ENCODE measurements at regions not wholly inside any gene's neighbourhood (a gene's known extent, or its start where the extent isn't known, plus 50 kb on each side); places are given as distances from the start of the nearest gene placed in this dataset.
A peak's percentile ranks its signal among the peaks of the same experiment; 100 is the strongest.

DNA sequence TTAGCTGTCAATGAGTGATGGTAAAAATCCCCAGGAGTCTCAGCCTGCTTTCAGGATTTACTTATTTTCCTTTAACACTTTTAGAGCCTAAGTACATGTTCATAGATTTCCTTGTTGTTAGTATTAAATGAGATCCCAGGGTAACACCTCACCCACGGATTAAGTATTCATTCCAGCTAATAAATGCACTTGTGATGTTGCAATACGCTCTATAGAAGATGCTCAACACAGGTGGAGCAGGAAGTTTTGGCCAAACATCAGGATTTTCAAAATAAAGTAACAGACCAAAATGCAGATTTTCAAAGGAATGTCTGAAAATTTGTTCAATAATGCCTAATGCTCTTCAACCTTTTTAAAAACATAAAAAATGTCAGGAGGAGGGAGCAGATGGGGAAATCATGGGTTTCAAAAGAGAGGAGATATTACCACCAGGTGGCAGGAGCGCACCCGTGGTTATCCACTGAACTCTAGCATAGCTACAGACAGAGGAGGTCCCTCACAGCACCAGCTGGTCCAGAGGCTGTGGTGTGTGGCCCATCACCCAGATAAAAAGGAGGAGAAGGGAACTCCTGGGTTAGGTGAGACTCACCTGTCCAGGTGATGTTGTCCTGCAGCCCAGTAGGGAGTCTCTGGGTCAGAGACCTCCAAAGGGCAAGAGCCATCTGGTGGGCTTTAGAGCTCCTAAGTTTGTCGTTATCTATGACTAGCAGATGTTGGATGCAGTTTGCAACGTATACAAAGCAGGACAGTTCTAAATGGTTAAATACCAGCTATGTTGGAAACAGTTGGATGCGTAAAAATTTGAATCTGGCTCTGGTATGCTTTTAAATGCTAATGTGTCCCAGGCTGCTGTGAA is 1158.4 kb upstream of the TMEM132C start:
- TF ChIP-seq, protein P1, sequence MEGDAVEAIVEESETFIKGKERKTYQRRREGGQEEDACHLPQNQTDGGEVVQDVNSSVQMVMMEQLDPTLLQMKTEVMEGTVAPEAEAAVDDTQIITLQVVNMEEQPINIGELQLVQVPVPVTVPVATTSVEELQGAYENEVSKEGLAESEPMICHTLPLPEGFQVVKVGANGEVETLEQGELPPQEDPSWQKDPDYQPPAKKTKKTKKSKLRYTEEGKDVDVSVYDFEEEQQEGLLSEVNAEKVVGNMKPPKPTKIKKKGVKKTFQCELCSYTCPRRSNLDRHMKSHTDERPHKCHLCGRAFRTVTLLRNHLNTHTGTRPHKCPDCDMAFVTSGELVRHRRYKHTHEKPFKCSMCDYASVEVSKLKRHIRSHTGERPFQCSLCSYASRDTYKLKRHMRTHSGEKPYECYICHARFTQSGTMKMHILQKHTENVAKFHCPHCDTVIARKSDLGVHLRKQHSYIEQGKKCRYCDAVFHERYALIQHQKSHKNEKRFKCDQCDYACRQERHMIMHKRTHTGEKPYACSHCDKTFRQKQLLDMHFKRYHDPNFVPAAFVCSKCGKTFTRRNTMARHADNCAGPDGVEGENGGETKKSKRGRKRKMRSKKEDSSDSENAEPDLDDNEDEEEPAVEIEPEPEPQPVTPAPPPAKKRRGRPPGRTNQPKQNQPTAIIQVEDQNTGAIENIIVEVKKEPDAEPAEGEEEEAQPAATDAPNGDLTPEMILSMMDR (IDR thresholded peaks at IDR 0.05; ENCODE audit: insufficient read depth, low read length, poor library complexity, severe bottlenecking) = peak; percentile 60
- no peak for DNase-seq (ENCODE audit: low read depth)
- Histone ChIP-seq H3K27me3 (ENCODE audit: control insufficient read depth, insufficient read depth, low read length) (no peaks in the 10 kb centered on the region), H3K36me3 (ENCODE audit: control insufficient read depth, insufficient read depth, low read length) (no peaks in the 10 kb centered on the region), H3K4me3 (ENCODE audit: low read depth, low read length) (no peak overlapping the region)

DNA sequence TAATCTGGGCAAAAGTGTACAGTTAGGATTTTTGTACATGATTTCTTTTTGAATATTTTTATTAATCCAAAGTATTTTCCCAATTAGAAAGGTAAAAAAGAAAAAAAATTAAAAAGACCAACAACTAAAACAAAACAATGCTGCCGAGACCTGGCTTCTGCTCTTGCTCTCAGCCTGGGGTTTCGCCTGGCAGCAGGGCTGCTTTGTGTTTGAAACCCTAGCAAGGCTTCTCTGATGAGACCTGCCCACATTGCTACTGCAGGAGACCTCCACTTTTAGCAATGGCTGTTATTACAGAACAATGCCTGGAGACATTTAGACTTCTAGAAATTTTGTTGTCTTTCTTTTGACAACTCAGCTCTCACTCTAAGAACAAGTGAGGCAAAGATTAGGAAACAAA is 1153.0 kb upstream of the TMEM132C start:
- DNase-seq (ENCODE audit: low read depth) = no peak
- TF ChIP-seq, protein P1 (IDR thresholded peaks at IDR 0.05; ENCODE audit: insufficient read depth, low read length, poor library complexity, severe bottlenecking) = no peak
- no peaks in the 10 kb centered on the region for H3K27me3 ChIP-seq (ENCODE audit: control insufficient read depth, insufficient read depth, low read length)
- H3K4me3 ChIP-seq (ENCODE audit: low read depth, low read length) = no peak overlapping the region
- H3K36me3 ChIP-seq (ENCODE audit: control insufficient read depth, insufficient read depth, low read length) = no peaks in the 10 kb centered on the region

DNA sequence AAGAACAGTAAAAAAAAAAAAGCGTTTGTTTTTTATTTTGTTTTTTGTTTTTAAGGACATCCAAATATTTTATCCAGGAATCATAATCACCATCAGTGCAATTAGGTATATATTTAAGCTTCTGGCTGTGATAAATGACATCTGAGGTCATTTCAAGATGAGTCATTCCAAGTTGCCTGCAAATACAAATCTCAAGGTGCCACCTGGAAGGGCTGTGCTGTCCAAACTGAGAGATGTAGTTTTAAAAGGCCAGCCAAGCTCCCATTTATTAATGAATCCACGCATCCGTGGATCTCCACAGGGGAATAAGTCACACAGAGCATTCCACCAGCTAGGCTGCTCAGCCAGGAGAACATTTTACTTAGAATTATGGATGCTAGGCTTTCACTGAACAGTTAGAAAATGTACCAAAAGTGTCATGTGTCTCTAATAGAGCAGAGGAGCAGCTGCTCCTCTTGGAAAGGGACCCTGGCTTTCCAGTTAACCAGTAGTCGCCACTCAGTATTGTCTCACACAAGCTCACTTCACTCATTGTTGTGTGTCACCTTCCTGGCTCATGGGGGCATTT is 1151.4 kb upstream of the TMEM132C start:
- H3K27me3 ChIP-seq (ENCODE audit: control insufficient read depth, insufficient read depth, low read length) = no peaks in the 10 kb centered on the region
- TF ChIP-seq, protein P1 (IDR thresholded peaks at IDR 0.05; ENCODE audit: insufficient read depth, low read length, poor library complexity, severe bottlenecking) = no peak
- no peaks in the 10 kb centered on the region for H3K36me3 ChIP-seq (ENCODE audit: control insufficient read depth, insufficient read depth, low read length)
- no peak overlapping the region for H3K4me3 ChIP-seq (ENCODE audit: low read depth, low read length)
- DNase-seq (ENCODE audit: low read depth) = no peak

DNA sequence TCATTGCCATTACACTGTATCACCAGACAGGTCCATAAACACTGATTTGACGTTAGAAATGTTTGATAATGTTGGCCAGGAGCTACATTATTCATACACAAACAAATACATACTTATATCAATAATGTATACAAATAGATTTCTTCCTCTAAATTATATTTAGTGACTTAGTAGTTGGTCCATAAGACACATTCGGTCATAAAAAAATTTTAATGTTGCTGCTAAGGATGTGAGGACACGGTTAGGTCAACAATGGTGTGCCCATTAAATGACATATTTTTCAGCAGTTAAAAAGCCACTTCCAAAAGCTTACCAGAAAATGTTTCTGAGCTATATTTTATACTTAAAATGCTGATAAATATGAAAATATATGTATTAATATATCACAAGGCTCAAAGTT is 1148.7 kb upstream of the TMEM132C start:
- no peak for DNase-seq (ENCODE audit: low read depth)
- Histone ChIP-seq H3K4me3 (ENCODE audit: low read depth, low read length) (no peak overlapping the region), H3K27me3 (ENCODE audit: control insufficient read depth, insufficient read depth, low read length) (no peaks in the 10 kb centered on the region), H3K36me3 (ENCODE audit: control insufficient read depth, insufficient read depth, low read length) (no peaks in the 10 kb centered on the region)
- TF ChIP-seq, protein P1 (IDR thresholded peaks at IDR 0.05; ENCODE audit: insufficient read depth, low read length, poor library complexity, severe bottlenecking) = no peak

DNA sequence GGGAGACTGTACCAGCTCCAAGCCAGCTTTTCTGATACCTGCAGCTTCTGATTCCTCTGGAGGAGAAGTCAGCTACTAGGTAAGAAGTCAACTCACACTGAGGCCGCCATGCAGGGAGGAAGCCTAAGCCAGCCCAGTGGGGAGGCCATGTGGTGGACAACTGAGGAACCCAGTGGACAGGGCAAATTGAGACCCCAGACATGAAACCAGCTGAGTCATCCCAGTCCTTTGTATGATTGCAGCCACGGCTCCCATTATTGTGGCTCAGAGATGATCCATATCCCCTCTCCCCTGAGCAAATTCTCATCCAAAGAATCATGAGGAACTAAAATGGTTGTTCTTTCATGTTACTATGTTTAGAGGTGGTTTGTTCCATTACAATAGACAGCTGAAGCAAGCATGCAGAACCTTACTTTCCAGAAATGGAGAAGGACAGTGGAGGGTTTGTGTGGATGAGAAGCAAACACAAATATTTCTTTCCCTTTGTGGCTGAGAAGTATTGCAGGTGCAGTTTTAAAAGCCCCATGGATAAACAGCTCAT is 1147.3 kb upstream of the TMEM132C start:
- no peak for DNase-seq (ENCODE audit: low read depth)
- Histone ChIP-seq H3K27me3 (ENCODE audit: control insufficient read depth, insufficient read depth, low read length) (no peaks in the 10 kb centered on the region), H3K36me3 (ENCODE audit: control insufficient read depth, insufficient read depth, low read length) (no peaks in the 10 kb centered on the region), H3K4me3 (ENCODE audit: low read depth, low read length) (no peak overlapping the region)
- TF ChIP-seq, protein P1 (IDR thresholded peaks at IDR 0.05; ENCODE audit: insufficient read depth, low read length, poor library complexity, severe bottlenecking) = no peak
